Keratinocyte (primary cell): ENCODE measurements at regions not wholly inside any gene's neighbourhood (a gene's known extent, or its start where the extent isn't known, plus 50 kb on each side); places are given as distances from the start of the nearest gene placed in this dataset.

Source experiments
- DNase-seq: peaks from one replicate; pipeline ENCODE4 v3.0.0-alpha.2; 2011; ENCODE audit warnings: low read depth, missing footprints, low spot score
- FAIRE-seq: peaks from 2 replicates; lab custom pipeline; 2011; peaks lifted over from hg19 to GRCh38; lab: Jason Lieb, UNC
- H2AFZ ChIP-seq: 2 replicates; pipeline ENCODE4 v1.6.0; 2012; ENCODE audit warnings: low read length, control low read depth, inconsistent platforms; ENCODE audit not compliant: control insufficient read depth
- H3K27ac ChIP-seq: 2 replicates; pipeline ENCODE4 v1.5.1; 2011; ENCODE audit warnings: low read length; ENCODE audit not compliant: control insufficient read depth, insufficient read depth
- H3K27me3 ChIP-seq: 3 replicates; pipeline ENCODE4 v1.6.0; 2011; ENCODE audit warnings: low read length; ENCODE audit not compliant: control insufficient read depth, insufficient read depth; ENCODE audit errors: extremely low read depth
- H3K36me3 ChIP-seq, 2 experiments: 2 replicates in 1 of 2; 3 replicates in 1 of 2; pipeline ENCODE4 v1.5.1; 2011; ENCODE audit warnings: low read length in 2 of 2, mild to moderate bottlenecking in 1 of 2; ENCODE audit not compliant: control insufficient read depth in 2 of 2, insufficient read depth in 2 of 2; ENCODE audit errors: extremely low read depth in 1 of 2
- H3K4me1 ChIP-seq: 3 replicates; pipeline ENCODE4 v1.5.1; 2011; ENCODE audit warnings: low read length; ENCODE audit not compliant: control insufficient read depth, insufficient read depth; ENCODE audit errors: extremely low read depth
- H3K4me2 ChIP-seq: 3 replicates; pipeline ENCODE4 v1.6.0; 2011; ENCODE audit warnings: low read depth, low read length; ENCODE audit not compliant: control insufficient read depth, insufficient read depth; ENCODE audit errors: extremely low read depth
- H3K4me3 ChIP-seq, 3 experiments: fragments of 200-600 bp in 1 of 3; sonication (generic) in 1 of 3; 2 replicates in 2 of 3; 3 replicates in 1 of 3; pipeline ENCODE4 v1.5.1; 2011 to 2016; ENCODE audit warnings: low read length in 3 of 3, mild to moderate bottlenecking in 3 of 3, control low read depth in 2 of 3, inconsistent platforms in 1 of 3, low read depth in 1 of 3, mixed read lengths in 1 of 3, mixed run types in 1 of 3, moderate library complexity in 1 of 3; ENCODE audit not compliant: control insufficient read depth in 2 of 3, insufficient read depth in 2 of 3; ENCODE audit errors: extremely low read depth in 1 of 3
- H3K79me2 ChIP-seq: 2 replicates; pipeline ENCODE4 v1.6.0; 2012; ENCODE audit warnings: low read length; ENCODE audit not compliant: control insufficient read depth, insufficient read depth
- H3K9ac ChIP-seq: 3 replicates; pipeline ENCODE4 v1.6.0; 2011; ENCODE audit warnings: low read length; ENCODE audit not compliant: control insufficient read depth, insufficient read depth; ENCODE audit errors: extremely low read depth
- H3K9me1 ChIP-seq: 3 replicates; pipeline ENCODE4 v1.6.0; 2011; ENCODE audit warnings: low read length; ENCODE audit not compliant: control insufficient read depth, insufficient read depth; ENCODE audit errors: extremely low read depth
- H3K9me3 ChIP-seq: 2 replicates; pipeline ENCODE4 v1.5.1; 2012; ENCODE audit warnings: low read depth, low read length; ENCODE audit not compliant: control insufficient read depth
- H4K20me1 ChIP-seq: 3 replicates; pipeline ENCODE4 v1.6.0; 2011; ENCODE audit warnings: low read length; ENCODE audit not compliant: control insufficient read depth, insufficient read depth; ENCODE audit errors: extremely low read depth
- EZH2 ChIP-seq: IDR thresholded peaks from one replicate; pipeline ENCODE4 v1.6.1; 2012; ENCODE audit warnings: inconsistent platforms, mild to moderate bottlenecking, low read length, moderate library complexity
- dilution Hi-C: fragments of 300-500 bp; cut with MboI; formaldehyde crosslinking; loops from one replicate; pipeline ENCODE4 v1.7.0; 2020; ENCODE audit warnings: low sequenced_read_pairs; ENCODE audit not compliant: extremely low pct_ligation_motif_present
- TF ChIP-seq, protein P1 (sequence below), 3 experiments: IDR thresholded peaks in 1 of 3; conservative IDR thresholded peaks in 1 of 3; optimal IDR thresholded peaks in 1 of 3; 2 replicates in 2 of 3; 3 replicates in 1 of 3; pipeline versions ENCODE3 to v1.5.1; 2011; ENCODE audit warnings: low read length in 3 of 3, mild to moderate bottlenecking in 3 of 3, moderate library complexity in 2 of 3, control low read depth in 1 of 3, inconsistent platforms in 1 of 3; ENCODE audit not compliant: insufficient read depth in 2 of 3; ENCODE audit errors: extremely low read depth in 1 of 3

DNA sequence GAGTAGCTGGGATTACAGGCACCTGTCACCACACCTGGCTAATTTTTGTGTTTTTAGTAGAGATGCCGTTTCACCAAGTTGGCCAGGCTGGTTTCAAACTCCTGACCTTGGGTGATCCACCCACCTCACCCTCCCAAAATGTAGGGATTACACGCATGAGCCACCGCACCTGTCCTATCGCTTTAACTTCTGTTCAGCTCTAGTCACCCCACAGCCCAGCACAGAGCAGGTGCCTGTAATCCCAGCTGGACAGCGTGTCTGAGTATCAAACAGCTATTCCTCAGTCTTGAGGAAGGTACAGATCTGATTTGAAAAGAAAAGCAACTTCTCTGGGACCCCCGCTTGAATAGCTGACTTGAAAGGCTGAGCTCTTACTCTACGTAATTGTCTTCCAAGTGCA lies 149.1 kb downstream of the CTTN start:
- Histone ChIP-seq H3K27me3 (no peaks in the 10 kb centered on the region), H2AFZ (no peak overlapping the region), H3K9ac (no peak overlapping the region), H3K36me3 (no peaks in the 10 kb centered on the region), H3K27ac (no peak overlapping the region), H3K79me2 (no peaks in the 10 kb centered on the region), H3K4me1 (no peaks in the 10 kb centered on the region), H3K4me2 (no peak overlapping the region), H3K4me3 (no peak overlapping the region), H4K20me1 (no peaks in the 10 kb centered on the region), H3K9me1 (no peaks in the 10 kb centered on the region), H3K9me3 (no peaks in the 10 kb centered on the region)
- dilution Hi-C loops: no loop called here
- DNase-seq: no peak
- TF ChIP-seq EZH2: no peak
- TF ChIP-seq, protein P1, sequence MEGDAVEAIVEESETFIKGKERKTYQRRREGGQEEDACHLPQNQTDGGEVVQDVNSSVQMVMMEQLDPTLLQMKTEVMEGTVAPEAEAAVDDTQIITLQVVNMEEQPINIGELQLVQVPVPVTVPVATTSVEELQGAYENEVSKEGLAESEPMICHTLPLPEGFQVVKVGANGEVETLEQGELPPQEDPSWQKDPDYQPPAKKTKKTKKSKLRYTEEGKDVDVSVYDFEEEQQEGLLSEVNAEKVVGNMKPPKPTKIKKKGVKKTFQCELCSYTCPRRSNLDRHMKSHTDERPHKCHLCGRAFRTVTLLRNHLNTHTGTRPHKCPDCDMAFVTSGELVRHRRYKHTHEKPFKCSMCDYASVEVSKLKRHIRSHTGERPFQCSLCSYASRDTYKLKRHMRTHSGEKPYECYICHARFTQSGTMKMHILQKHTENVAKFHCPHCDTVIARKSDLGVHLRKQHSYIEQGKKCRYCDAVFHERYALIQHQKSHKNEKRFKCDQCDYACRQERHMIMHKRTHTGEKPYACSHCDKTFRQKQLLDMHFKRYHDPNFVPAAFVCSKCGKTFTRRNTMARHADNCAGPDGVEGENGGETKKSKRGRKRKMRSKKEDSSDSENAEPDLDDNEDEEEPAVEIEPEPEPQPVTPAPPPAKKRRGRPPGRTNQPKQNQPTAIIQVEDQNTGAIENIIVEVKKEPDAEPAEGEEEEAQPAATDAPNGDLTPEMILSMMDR (optimal IDR thresholded peaks at IDR 0.05 in 1 of 3, IDR thresholded peaks at IDR 0.05 in 1 of 3, conservative IDR thresholded peaks at IDR 0.05 in 1 of 3; ENCODE audit: extremely low read depth in 1 of 3, insufficient read depth in 2 of 3, low read length in 3 of 3): no peak
- no peak for FAIRE-seq

DNA sequence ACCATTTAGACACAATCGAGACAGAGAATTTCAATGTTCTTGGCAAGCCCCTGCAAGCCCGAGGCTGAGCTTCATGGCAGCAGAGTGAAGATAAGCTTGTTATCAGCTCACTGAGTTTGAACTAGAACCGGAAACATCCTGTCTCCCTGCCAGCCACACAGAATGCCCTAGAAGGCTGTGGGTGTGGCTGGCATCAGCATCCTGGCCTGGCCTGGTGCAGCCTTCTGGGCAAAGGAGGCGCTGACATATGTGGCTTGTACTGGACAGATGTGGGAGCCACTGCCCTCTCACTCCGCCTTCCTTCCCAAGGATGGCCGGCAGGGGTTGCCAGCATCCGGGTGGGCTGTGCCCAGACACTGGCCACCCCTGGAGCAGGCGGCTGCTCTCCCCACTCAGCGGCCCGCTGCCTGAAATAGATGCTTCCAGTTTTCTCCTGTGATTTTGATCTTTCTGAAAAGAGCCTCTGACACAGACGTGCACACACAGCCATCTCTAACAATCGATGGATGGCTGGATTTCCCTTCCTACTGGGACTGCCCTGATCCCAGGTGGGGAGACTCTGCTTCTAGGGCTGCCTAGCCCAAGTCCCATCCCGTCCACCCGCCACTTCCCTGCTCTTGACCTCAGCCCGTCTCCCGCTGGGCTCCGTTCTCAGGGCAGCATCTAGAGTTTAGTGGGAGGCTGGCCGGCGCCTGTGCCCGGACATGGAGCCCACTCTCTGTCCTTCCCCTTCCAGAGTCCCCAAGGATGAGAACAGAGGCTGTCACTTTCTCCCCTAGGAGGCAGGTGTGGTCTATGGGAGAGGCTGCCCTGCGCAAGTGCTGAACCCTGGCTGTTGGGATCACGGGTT lies 149.7 kb downstream of the CTTN start:
- Histone ChIP-seq H2AFZ (no peak overlapping the region), H4K20me1 (no peaks in the 10 kb centered on the region), H3K9me1 (no peaks in the 10 kb centered on the region), H3K27me3 (no peaks in the 10 kb centered on the region), H3K27ac (no peak overlapping the region), H3K9ac (no peak overlapping the region), H3K9me3 (no peaks in the 10 kb centered on the region), H3K4me1 (no peaks in the 10 kb centered on the region), H3K36me3 (no peaks in the 10 kb centered on the region), H3K4me2 (no peak overlapping the region), H3K79me2 (no peaks in the 10 kb centered on the region), H3K4me3 (no peak overlapping the region)
- no peak for FAIRE-seq
- dilution Hi-C loops: no loop called here
- TF ChIP-seq, protein P1 (optimal IDR thresholded peaks at IDR 0.05 in 1 of 3, IDR thresholded peaks at IDR 0.05 in 1 of 3, conservative IDR thresholded peaks at IDR 0.05 in 1 of 3; ENCODE audit: extremely low read depth in 1 of 3, insufficient read depth in 2 of 3, low read length in 3 of 3): no peak
- no peak for TF ChIP-seq EZH2
- no peak for DNase-seq
